ENCODE measurements at regions not wholly inside any gene's neighbourhood (a gene's known extent, or its start where the extent isn't known, plus 50 kb on each side); places are given as distances from the start of the nearest gene placed in this dataset.

DNA sequence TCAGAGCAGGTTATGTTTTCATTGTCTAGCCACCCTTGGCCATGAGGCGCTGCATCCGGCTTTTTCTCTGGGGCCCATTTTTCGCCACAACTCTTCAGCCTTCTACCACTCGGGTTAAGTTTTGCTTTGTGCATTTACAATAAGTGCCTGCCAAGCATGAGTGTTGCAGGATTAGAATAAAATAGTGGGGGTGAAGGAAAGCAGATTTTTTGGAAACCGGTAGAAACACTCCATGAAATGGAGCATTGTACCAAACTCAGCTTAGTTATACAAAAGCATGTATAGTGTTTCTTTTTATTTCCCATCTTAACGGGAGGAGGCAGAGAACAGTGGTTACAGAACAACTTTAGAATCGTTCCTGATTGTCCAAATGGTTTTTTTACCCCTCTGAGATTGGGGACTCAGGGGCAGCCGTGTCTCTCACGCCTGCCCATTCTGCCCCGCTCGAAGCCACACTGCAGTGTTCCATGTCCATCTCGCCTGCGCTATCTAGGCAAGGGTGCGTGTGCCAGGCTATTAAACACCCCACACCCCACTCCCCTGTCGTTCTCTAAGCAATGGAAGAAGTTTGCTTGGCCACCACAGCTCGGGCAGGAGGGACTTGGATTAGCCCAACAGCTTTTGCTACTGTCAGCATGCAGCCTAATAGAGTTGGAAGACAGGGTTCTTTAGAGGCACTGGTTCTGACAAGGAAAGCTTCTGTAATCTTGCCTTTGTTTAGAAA is 268.8 kb upstream of the WWC1 start:
- no peak overlapping the region for H3K27ac ChIP-seq
- TF ChIP-seq ZFX (IDR thresholded peaks at IDR 0.05; ENCODE audit: borderline replicate concordance), result no peak
- TF ChIP-seq, protein P1, sequence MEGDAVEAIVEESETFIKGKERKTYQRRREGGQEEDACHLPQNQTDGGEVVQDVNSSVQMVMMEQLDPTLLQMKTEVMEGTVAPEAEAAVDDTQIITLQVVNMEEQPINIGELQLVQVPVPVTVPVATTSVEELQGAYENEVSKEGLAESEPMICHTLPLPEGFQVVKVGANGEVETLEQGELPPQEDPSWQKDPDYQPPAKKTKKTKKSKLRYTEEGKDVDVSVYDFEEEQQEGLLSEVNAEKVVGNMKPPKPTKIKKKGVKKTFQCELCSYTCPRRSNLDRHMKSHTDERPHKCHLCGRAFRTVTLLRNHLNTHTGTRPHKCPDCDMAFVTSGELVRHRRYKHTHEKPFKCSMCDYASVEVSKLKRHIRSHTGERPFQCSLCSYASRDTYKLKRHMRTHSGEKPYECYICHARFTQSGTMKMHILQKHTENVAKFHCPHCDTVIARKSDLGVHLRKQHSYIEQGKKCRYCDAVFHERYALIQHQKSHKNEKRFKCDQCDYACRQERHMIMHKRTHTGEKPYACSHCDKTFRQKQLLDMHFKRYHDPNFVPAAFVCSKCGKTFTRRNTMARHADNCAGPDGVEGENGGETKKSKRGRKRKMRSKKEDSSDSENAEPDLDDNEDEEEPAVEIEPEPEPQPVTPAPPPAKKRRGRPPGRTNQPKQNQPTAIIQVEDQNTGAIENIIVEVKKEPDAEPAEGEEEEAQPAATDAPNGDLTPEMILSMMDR (IDR thresholded peaks at IDR 0.05), result no peak

DNA sequence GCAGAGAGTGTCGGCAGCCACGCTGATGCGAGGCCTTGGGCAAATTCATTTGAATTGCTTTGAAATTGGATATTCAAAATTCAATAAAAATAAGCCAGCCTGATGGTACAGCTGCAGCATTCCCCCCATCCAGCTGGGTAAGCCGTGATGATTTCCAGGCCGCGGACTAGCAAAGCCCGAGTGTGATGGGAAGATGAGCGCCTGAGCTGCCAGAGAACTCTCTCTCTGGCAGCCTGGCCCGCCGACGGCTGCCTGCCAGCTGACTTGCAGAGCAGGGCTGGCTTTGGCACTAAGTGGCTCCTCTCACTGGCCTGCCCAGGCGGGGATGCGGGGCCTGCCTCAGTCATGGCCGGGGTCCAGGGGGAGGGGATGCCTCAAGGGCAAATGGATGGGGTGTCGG is 268.3 kb upstream of the WWC1 start:
- TF ChIP-seq, protein P1 (IDR thresholded peaks at IDR 0.05), result no peak
- TF ChIP-seq ZFX (IDR thresholded peaks at IDR 0.05; ENCODE audit: borderline replicate concordance), result no peak
- H3K27ac ChIP-seq, result no peak overlapping the region

GRCh38 chr5:168024306-168024705 is 267.1 kb upstream of the WWC1 start:
- no peak for TF ChIP-seq ZFX (IDR thresholded peaks at IDR 0.05; ENCODE audit: borderline replicate concordance)
- TF ChIP-seq, protein P1 (IDR thresholded peaks at IDR 0.05), result no peak

DNA sequence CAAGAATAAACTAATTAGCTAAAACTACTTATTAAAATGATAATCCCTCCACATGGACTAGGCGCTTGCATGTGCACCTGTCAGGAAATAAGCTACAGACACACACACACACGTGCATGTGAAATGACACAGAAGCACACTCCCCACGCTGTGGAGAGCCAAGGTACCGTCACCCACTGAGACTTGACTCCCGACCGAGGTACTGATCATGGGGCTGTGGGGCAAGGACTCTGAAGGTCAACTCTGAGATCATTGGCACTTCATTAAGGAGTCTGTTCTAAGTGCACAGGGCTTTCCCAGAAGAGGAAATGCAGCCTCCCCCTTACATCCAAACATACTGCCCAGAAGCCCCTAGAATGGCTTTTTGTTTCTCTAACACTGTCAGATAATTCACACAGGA is 264.4 kb upstream of the WWC1 start:
- no peak overlapping the region for H3K27ac ChIP-seq
- TF ChIP-seq ZFX (IDR thresholded peaks at IDR 0.05; ENCODE audit: borderline replicate concordance), result no peak
- TF ChIP-seq, protein P1 (IDR thresholded peaks at IDR 0.05), result no peak

More at GRCh38 chr5:168024306-168024705, 267.1 kb upstream of the WWC1 start:
- no peak overlapping the region for H3K27ac ChIP-seq

- no peak overlapping the region for H3K27ac ChIP-seq
- TF ChIP-seq ZFX (IDR thresholded peaks at IDR 0.05; ENCODE audit: borderline replicate concordance), result no peak
- TF ChIP-seq, protein P1 (IDR thresholded peaks at IDR 0.05), result no peak
These were observed 260.5 kb upstream of the WWC1 start for GRCh38 chr5:168030912-168031311.

- H3K27ac ChIP-seq, result no peak overlapping the region
- no peak for TF ChIP-seq ZFX (IDR thresholded peaks at IDR 0.05; ENCODE audit: borderline replicate concordance)
- TF ChIP-seq, protein P1 (IDR thresholded peaks at IDR 0.05), result no peak
These were observed 259.8 kb upstream of the WWC1 start for GRCh38 chr5:168031614-168032013.

DNA sequence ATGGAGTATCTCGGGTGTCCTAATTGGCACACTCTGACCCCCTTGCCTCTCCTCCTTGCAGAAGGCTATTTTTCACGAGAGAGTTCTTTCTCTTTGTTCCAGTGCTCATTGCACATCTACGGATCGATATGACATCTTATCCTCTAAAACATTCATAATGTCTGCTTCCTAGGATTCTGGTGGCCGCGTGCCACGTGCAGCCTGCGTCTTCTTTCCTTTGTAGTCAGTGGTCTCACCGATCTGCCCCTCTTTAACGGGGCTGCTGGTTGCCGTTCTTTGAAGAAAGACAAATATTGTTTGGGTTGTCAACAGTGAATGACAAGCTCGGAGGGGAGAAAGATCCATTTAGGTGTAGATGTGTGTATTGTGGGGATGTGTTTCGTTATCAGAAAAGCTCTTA is 252.4 kb upstream of the WWC1 start:
- no peak for TF ChIP-seq ZFX (IDR thresholded peaks at IDR 0.05; ENCODE audit: borderline replicate concordance)
- TF ChIP-seq, protein P1 (IDR thresholded peaks at IDR 0.05), result no peak
- H3K27ac ChIP-seq, result no peak overlapping the region
